ENCODE measurements at regions not wholly inside any gene's neighbourhood (a gene's known extent, or its start where the extent isn't known, plus 50 kb on each side); places are given as distances from the start of the nearest gene placed in this dataset.

DNA sequence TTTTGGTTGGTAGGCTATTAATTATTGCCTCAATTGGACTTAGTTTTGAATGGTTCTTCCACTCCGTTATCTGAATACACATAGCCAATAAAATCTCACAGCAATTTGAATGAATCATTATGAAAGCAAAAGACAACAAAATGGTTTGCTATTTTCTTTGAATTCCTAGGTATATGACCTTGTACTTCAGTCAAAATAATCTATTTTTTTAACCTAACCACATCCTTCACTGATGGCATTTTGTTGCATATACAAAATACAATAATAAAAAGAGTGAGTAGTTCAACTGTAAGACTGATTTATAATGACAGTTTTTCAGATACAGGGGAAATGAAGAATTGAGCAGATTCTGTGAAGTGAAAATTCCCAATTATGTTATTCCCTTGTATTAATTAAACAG lies 433.1 kb downstream of the HTR7 start:
- no peaks in the 10 kb centered on the region for H3K4me1 ChIP-seq (ENCODE audit: control insufficient read depth in 2 of 2, insufficient read depth in 2 of 2, low read length in 2 of 2)
- no peaks in the 10 kb centered on the region for H3K9me3 ChIP-seq (ENCODE audit: control insufficient read depth in 2 of 2, low read length in 2 of 2)
- H3K27me3 ChIP-seq (ENCODE audit: control insufficient read depth in 2 of 2, insufficient read depth in 2 of 2, low read length in 2 of 2) = no peaks in the 10 kb centered on the region
- no peaks in the 10 kb centered on the region for H3K36me3 ChIP-seq (ENCODE audit: control insufficient read depth in 2 of 2, insufficient read depth in 2 of 2, low read length in 2 of 2)
- H3K4me3 ChIP-seq (ENCODE audit: low read length in 2 of 2) = no peak overlapping the region
- no peak overlapping the region for H3K27ac ChIP-seq (ENCODE audit: low read depth in 2 of 2, low read length in 2 of 2)
- no peak overlapping the region for H3K9ac ChIP-seq (ENCODE audit: low read depth in 1 of 2, low read length in 2 of 2)

DNA sequence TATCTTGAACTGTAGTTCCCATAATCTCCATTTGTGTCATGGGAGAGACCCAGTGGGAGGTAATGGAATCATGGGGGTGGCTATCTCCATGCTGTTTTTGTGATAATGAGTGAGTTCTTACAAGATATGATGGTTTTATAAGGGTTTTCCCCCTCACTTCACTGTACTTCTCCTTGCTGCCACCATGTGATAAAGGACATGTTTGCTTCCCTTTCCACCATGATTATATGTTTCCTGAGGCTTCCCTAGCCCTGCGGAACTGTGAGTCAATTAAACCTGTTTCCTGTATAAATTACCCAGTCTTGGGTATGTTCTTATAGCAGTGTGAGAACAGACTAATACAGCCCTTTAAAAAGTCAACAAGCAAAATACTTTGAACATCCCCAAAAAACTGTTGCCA lies 427.7 kb downstream of the HTR7 start:
- no peak overlapping the region for H3K4me3 ChIP-seq (ENCODE audit: low read length in 2 of 2)
- no peaks in the 10 kb centered on the region for H3K27me3 ChIP-seq (ENCODE audit: control insufficient read depth in 2 of 2, insufficient read depth in 2 of 2, low read length in 2 of 2)
- no peak overlapping the region for H3K27ac ChIP-seq (ENCODE audit: low read depth in 2 of 2, low read length in 2 of 2)
- no peak overlapping the region for H3K9ac ChIP-seq (ENCODE audit: low read depth in 1 of 2, low read length in 2 of 2)
- no peaks in the 10 kb centered on the region for H3K36me3 ChIP-seq (ENCODE audit: control insufficient read depth in 2 of 2, insufficient read depth in 2 of 2, low read length in 2 of 2)
- no peaks in the 10 kb centered on the region for H3K9me3 ChIP-seq (ENCODE audit: control insufficient read depth in 2 of 2, low read length in 2 of 2)
- H3K4me1 ChIP-seq (ENCODE audit: control insufficient read depth in 2 of 2, insufficient read depth in 2 of 2, low read length in 2 of 2) = no peaks in the 10 kb centered on the region

DNA sequence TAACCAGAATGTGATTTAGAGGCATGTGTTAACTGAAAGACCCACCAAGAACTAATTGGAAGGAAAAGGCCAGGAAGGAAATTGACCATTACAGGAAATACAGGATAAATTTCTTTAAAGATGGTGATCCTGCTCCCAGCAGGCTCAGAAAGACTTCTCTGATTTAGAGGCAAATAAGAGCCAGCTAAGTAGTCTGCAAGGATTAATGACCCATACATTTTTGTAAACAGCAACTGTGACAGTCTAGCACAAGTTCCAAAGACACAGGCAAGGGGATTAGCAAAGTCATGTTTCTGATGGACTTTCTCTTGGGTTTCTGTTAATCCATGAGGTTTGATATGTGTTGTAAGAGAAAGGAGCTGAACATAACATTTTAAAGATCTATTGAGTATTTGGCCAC lies 425.0 kb downstream of the HTR7 start:
- no peaks in the 10 kb centered on the region for H3K4me1 ChIP-seq (ENCODE audit: control insufficient read depth in 2 of 2, insufficient read depth in 2 of 2, low read length in 2 of 2)
- no peaks in the 10 kb centered on the region for H3K36me3 ChIP-seq (ENCODE audit: control insufficient read depth in 2 of 2, insufficient read depth in 2 of 2, low read length in 2 of 2)
- no peak overlapping the region for H3K9ac ChIP-seq (ENCODE audit: low read depth in 1 of 2, low read length in 2 of 2)
- H3K27me3 ChIP-seq (ENCODE audit: control insufficient read depth in 2 of 2, insufficient read depth in 2 of 2, low read length in 2 of 2) = no peaks in the 10 kb centered on the region
- no peaks in the 10 kb centered on the region for H3K9me3 ChIP-seq (ENCODE audit: control insufficient read depth in 2 of 2, low read length in 2 of 2)
- H3K27ac ChIP-seq (ENCODE audit: low read depth in 2 of 2, low read length in 2 of 2) = no peak overlapping the region
- no peak overlapping the region for H3K4me3 ChIP-seq (ENCODE audit: low read length in 2 of 2)

DNA sequence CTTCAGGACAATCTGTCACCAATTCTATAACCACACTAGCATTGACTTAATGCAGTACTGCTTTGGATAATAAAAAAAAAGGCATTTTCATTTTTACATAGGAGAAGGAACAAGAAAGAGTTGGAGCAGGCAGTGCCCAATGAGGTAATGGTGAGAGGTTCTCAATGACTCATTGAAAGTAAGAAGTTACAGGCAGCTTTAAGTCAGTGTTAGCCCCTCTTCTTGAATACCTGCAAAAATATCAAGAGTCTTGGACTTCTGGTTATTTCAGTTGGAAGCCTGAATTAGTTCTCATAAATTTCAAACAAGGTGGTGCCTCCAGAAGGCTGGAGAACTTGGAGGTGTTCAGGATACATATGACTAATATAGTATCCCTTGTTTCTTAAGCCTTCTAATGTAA lies 422.5 kb downstream of the HTR7 start:
- H3K4me3 ChIP-seq (ENCODE audit: low read length in 2 of 2) = no peak overlapping the region

DNA sequence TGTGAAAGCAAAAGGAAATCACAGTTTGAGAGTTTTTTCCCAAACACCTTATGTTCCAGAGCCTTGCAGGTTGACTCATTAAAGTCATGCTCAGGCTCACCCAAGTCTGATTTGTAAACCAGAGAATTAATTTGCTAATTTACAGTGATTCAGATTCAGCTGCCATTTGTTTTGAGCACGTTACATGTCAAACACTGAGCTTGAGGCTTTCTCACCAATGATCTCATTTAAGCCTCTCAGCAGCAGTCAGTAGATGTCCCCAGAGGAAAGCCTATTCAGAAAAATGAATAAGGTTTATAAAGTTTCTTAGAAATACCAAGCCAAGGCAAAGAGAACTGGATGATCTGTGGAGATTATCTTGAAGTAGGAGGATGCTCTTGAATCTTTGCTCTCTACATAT lies 420.4 kb downstream of the HTR7 start:
- Histone ChIP-seq H3K36me3 (ENCODE audit: control insufficient read depth in 2 of 2, insufficient read depth in 2 of 2, low read length in 2 of 2) (no peaks in the 10 kb centered on the region), H3K4me3 (ENCODE audit: low read length in 2 of 2) (no peak overlapping the region), H3K9me3 (ENCODE audit: control insufficient read depth in 2 of 2, low read length in 2 of 2) (no peaks in the 10 kb centered on the region), H3K9ac (ENCODE audit: low read depth in 1 of 2, low read length in 2 of 2) (no peak overlapping the region), H3K27me3 (ENCODE audit: control insufficient read depth in 2 of 2, insufficient read depth in 2 of 2, low read length in 2 of 2) (no peaks in the 10 kb centered on the region), H3K4me1 (ENCODE audit: control insufficient read depth in 2 of 2, insufficient read depth in 2 of 2, low read length in 2 of 2) (no peaks in the 10 kb centered on the region), H3K27ac (ENCODE audit: low read depth in 2 of 2, low read length in 2 of 2) (no peak overlapping the region)

More for the DNA sequence above, 422.5 kb downstream of the HTR7 start:
- H3K27ac ChIP-seq (ENCODE audit: low read depth in 2 of 2, low read length in 2 of 2) = no peak overlapping the region
- H3K9me3 ChIP-seq (ENCODE audit: control insufficient read depth in 2 of 2, low read length in 2 of 2) = no peaks in the 10 kb centered on the region
- no peaks in the 10 kb centered on the region for H3K36me3 ChIP-seq (ENCODE audit: control insufficient read depth in 2 of 2, insufficient read depth in 2 of 2, low read length in 2 of 2)
- no peaks in the 10 kb centered on the region for H3K4me1 ChIP-seq (ENCODE audit: control insufficient read depth in 2 of 2, insufficient read depth in 2 of 2, low read length in 2 of 2)
- no peaks in the 10 kb centered on the region for H3K27me3 ChIP-seq (ENCODE audit: control insufficient read depth in 2 of 2, insufficient read depth in 2 of 2, low read length in 2 of 2)
- H3K9ac ChIP-seq (ENCODE audit: low read depth in 1 of 2, low read length in 2 of 2) = no peak overlapping the region

DNA sequence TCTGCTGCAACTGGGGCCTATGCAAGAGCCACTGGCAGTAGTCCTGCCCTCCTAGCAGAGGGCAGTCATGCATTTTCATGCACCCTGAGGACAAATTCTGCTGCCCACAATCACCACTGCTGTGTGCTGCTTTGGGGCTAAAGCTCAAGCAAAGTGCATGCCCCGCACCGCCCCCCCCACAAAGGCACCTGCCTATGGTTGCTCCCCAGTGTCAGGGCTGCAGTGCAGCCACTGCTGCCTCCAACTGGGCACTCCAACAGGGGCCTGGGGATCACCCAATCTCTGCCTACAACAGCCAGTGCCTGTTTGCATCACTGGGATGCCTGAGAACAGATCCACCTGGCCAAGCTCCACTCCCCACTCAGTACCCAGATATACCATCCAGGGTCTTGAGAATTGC lies 417.0 kb downstream of the HTR7 start:
- Histone ChIP-seq H3K27ac (ENCODE audit: low read depth in 2 of 2, low read length in 2 of 2) (no peak overlapping the region), H3K4me3 (ENCODE audit: low read length in 2 of 2) (no peak overlapping the region), H3K4me1 (ENCODE audit: control insufficient read depth in 2 of 2, insufficient read depth in 2 of 2, low read length in 2 of 2) (no peaks in the 10 kb centered on the region), H3K27me3 (ENCODE audit: control insufficient read depth in 2 of 2, insufficient read depth in 2 of 2, low read length in 2 of 2) (no peaks in the 10 kb centered on the region), H3K9me3 (ENCODE audit: control insufficient read depth in 2 of 2, low read length in 2 of 2) (no peaks in the 10 kb centered on the region), H3K36me3 (ENCODE audit: control insufficient read depth in 2 of 2, insufficient read depth in 2 of 2, low read length in 2 of 2) (no peaks in the 10 kb centered on the region), H3K9ac (ENCODE audit: low read depth in 1 of 2, low read length in 2 of 2) (no peak overlapping the region)

DNA sequence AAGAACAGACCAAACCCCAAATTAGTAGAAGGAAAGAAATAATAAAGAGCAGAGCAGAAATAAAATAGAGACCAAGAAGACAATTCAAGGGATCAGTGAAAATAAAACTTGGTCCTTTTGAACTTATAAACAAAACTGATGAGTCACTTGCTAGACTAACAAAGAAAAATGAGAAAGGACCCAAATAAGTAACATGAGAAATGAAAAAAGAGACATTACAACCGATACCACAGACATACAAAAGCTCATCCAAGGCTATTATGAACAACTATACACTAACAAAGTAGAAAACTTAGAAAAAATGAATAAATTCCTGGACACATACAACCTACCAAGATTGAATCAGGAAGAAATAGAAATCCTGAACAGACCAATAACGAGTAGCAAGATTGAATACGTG lies 414.5 kb downstream of the HTR7 start:
- Histone ChIP-seq H3K27me3 (ENCODE audit: control insufficient read depth in 2 of 2, insufficient read depth in 2 of 2, low read length in 2 of 2) (no peaks in the 10 kb centered on the region), H3K4me3 (ENCODE audit: low read length in 2 of 2) (no peak overlapping the region)

DNA sequence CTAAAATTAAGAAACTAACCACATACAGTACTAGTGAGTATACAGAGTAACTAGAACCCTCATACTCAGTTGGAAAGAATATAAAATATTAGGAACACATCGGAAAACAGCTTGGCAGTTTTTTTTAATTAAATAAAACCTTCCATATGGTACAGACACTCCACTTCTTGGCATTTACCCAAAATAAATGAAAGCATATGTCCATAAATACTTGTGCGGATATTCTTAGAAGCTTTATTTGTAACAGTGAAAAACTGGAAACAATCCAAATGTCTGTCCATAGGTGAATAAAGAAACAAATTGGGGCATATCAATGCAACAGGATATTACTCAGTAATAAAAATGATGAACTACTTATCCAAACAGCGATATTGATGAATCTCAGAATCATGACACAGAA lies 410.0 kb downstream of the HTR7 start:
- no peak overlapping the region for H3K9ac ChIP-seq (ENCODE audit: low read depth in 1 of 2, low read length in 2 of 2)
- no peaks in the 10 kb centered on the region for H3K27me3 ChIP-seq (ENCODE audit: control insufficient read depth in 2 of 2, insufficient read depth in 2 of 2, low read length in 2 of 2)
- H3K9me3 ChIP-seq (ENCODE audit: control insufficient read depth in 2 of 2, low read length in 2 of 2) = no peaks in the 10 kb centered on the region
- no peak overlapping the region for H3K4me3 ChIP-seq (ENCODE audit: low read length in 2 of 2)
- no peaks in the 10 kb centered on the region for H3K36me3 ChIP-seq (ENCODE audit: control insufficient read depth in 2 of 2, insufficient read depth in 2 of 2, low read length in 2 of 2)
- H3K27ac ChIP-seq (ENCODE audit: low read depth in 2 of 2, low read length in 2 of 2) = no peak overlapping the region
- H3K4me1 ChIP-seq (ENCODE audit: control insufficient read depth in 2 of 2, insufficient read depth in 2 of 2, low read length in 2 of 2) = no peaks in the 10 kb centered on the region

More for the DNA sequence above, 414.5 kb downstream of the HTR7 start:
- no peaks in the 10 kb centered on the region for H3K36me3 ChIP-seq (ENCODE audit: control insufficient read depth in 2 of 2, insufficient read depth in 2 of 2, low read length in 2 of 2)
- H3K9ac ChIP-seq (ENCODE audit: low read depth in 1 of 2, low read length in 2 of 2) = no peak overlapping the region
- H3K9me3 ChIP-seq (ENCODE audit: control insufficient read depth in 2 of 2, low read length in 2 of 2) = no peaks in the 10 kb centered on the region
- no peak overlapping the region for H3K27ac ChIP-seq (ENCODE audit: low read depth in 2 of 2, low read length in 2 of 2)
- H3K4me1 ChIP-seq (ENCODE audit: control insufficient read depth in 2 of 2, insufficient read depth in 2 of 2, low read length in 2 of 2) = no peaks in the 10 kb centered on the region

DNA sequence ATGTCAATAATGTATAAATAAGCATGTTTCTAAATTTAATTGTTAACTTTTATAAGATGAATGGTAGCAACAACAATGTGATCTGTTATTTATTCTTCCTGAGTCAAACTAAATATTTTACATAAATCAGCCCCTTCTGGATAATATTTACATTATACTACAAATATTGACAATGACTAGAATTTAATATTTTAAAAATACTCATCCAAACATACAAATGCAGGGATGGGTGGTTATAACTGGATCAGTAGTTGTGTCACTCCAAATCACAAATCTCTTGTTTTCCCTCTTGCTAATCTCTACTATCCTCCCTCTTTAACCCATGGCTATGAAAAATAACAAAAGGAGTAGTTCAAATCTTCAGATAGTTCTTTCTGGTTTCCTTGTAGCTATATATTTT lies 407.0 kb downstream of the HTR7 start:
- no peaks in the 10 kb centered on the region for H3K9me3 ChIP-seq (ENCODE audit: control insufficient read depth in 2 of 2, low read length in 2 of 2)
- no peaks in the 10 kb centered on the region for H3K27me3 ChIP-seq (ENCODE audit: control insufficient read depth in 2 of 2, insufficient read depth in 2 of 2, low read length in 2 of 2)
- H3K9ac ChIP-seq (ENCODE audit: low read depth in 1 of 2, low read length in 2 of 2) = no peak overlapping the region
- H3K4me3 ChIP-seq (ENCODE audit: low read length in 2 of 2) = no peak overlapping the region
- no peaks in the 10 kb centered on the region for H3K36me3 ChIP-seq (ENCODE audit: control insufficient read depth in 2 of 2, insufficient read depth in 2 of 2, low read length in 2 of 2)
- no peaks in the 10 kb centered on the region for H3K4me1 ChIP-seq (ENCODE audit: control insufficient read depth in 2 of 2, insufficient read depth in 2 of 2, low read length in 2 of 2)
- H3K27ac ChIP-seq (ENCODE audit: low read depth in 2 of 2, low read length in 2 of 2) = no peak overlapping the region

DNA sequence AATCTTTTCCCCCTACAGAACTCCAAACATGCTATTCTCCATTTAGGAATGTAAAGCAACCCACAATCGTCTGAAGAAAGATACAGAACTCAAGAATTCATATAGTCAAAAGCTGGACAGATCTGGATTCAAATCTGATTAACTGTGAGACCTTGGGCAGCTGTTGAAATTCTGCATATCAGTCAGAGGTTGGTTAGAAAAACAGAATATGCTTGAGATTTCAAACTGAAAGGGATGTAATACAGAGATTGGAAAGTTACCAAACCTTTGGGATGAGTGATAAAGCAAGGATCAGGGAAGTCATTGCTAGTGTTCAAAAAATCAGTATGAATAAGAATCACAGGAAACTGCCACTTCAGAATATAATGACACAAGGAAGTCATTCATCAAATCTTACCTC lies 406.6 kb downstream of the HTR7 start:
- Histone ChIP-seq H3K27me3 (ENCODE audit: control insufficient read depth in 2 of 2, insufficient read depth in 2 of 2, low read length in 2 of 2) (no peaks in the 10 kb centered on the region), H3K9ac (ENCODE audit: low read depth in 1 of 2, low read length in 2 of 2) (no peak overlapping the region), H3K4me3 (ENCODE audit: low read length in 2 of 2) (no peak overlapping the region), H3K27ac (ENCODE audit: low read depth in 2 of 2, low read length in 2 of 2) (no peak overlapping the region), H3K36me3 (ENCODE audit: control insufficient read depth in 2 of 2, insufficient read depth in 2 of 2, low read length in 2 of 2) (no peaks in the 10 kb centered on the region), H3K9me3 (ENCODE audit: control insufficient read depth in 2 of 2, low read length in 2 of 2) (no peaks in the 10 kb centered on the region), H3K4me1 (ENCODE audit: control insufficient read depth in 2 of 2, insufficient read depth in 2 of 2, low read length in 2 of 2) (no peaks in the 10 kb centered on the region)

DNA sequence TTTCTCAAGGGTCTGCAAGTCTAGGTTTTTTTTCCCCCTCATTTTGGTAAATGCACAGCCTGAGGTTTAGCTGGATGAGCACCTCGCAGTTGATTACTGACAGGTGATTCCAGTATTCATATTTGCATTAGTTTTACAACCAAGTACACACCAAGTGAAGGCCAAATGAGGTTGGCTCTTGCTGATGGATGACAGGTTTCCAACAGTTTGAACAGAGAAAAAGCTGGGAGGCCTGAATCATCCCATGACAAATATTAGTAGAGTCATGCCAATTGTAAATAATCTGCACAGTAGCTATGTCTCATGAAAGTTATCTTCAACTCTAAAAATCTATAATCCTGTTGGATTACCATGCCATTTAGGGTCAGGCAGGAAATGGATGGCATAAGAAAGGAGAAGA lies 399.8 kb downstream of the HTR7 start:
- no peaks in the 10 kb centered on the region for H3K27me3 ChIP-seq (ENCODE audit: control insufficient read depth in 2 of 2, insufficient read depth in 2 of 2, low read length in 2 of 2)
- H3K27ac ChIP-seq (ENCODE audit: low read depth in 2 of 2, low read length in 2 of 2) = no peak overlapping the region
- no peak overlapping the region for H3K4me3 ChIP-seq (ENCODE audit: low read length in 2 of 2)
- H3K4me1 ChIP-seq (ENCODE audit: control insufficient read depth in 2 of 2, insufficient read depth in 2 of 2, low read length in 2 of 2) = no peaks in the 10 kb centered on the region
- H3K36me3 ChIP-seq (ENCODE audit: control insufficient read depth in 2 of 2, insufficient read depth in 2 of 2, low read length in 2 of 2) = no peaks in the 10 kb centered on the region
- H3K9me3 ChIP-seq (ENCODE audit: control insufficient read depth in 2 of 2, low read length in 2 of 2) = no peaks in the 10 kb centered on the region
- no peak overlapping the region for H3K9ac ChIP-seq (ENCODE audit: low read depth in 1 of 2, low read length in 2 of 2)
